Loucy (cell line): ENCODE measurements at regions not wholly inside any gene's neighbourhood (a gene's known extent, or its start where the extent isn't known, plus 50 kb on each side); places are given as distances from the start of the nearest gene placed in this dataset.

Source experiments
- H2AFZ ChIP-seq: fragments of 200-600 bp; sonication (generic); 2 replicates; pipeline ENCODE4 v1.6.0; 2016; ENCODE audit warnings: antibody characterized with exemption, mild to moderate bottlenecking, low read length, moderate library complexity
- H3F3A ChIP-seq: fragments of 200-600 bp; 2 replicates; pipeline ENCODE4 v1.6.0; 2016; ENCODE audit warnings: antibody characterized with exemption, low read depth, mild to moderate bottlenecking
- H3K27me3 ChIP-seq: fragments of 200-600 bp; sonication (generic); 2 replicates; pipeline ENCODE4 v1.6.1; 2014; ENCODE audit warnings: low read length, mild to moderate bottlenecking; ENCODE audit not compliant: insufficient read depth, poor library complexity, severe bottlenecking
- H3K36me3 ChIP-seq: fragments of 200-600 bp; sonication (generic); 2 replicates; pipeline ENCODE4 v1.6.1; 2016; ENCODE audit warnings: low read length; ENCODE audit not compliant: insufficient read depth
- H3K4me1 ChIP-seq: fragments of 200-600 bp; sonication (generic); 2 replicates; pipeline ENCODE4 v1.5.1; 2014; ENCODE audit warnings: low read length, mild to moderate bottlenecking; ENCODE audit not compliant: insufficient read depth, poor library complexity, severe bottlenecking
- H3K4me2 ChIP-seq: fragments of 200-600 bp; sonication (generic); 2 replicates; pipeline ENCODE4 v1.6.0; 2014; ENCODE audit warnings: antibody characterized with exemption, low read length, low read depth, mild to moderate bottlenecking; ENCODE audit not compliant: poor library complexity, severe bottlenecking
- H3K4me3 ChIP-seq: fragments of 200-600 bp; sonication (generic); 2 replicates; pipeline ENCODE4 v1.5.1; 2014; ENCODE audit warnings: low read length, mild to moderate bottlenecking, mixed read lengths; ENCODE audit not compliant: poor library complexity, severe bottlenecking
- H3K79me2 ChIP-seq: fragments of 200-600 bp; sonication (generic); 2 replicates; pipeline ENCODE4 v1.6.1; 2014; ENCODE audit warnings: low read length; ENCODE audit not compliant: insufficient read depth
- H3K9ac ChIP-seq: fragments of 200-600 bp; sonication (generic); 2 replicates; pipeline ENCODE4 v1.6.0; 2014; ENCODE audit warnings: mild to moderate bottlenecking, low read depth, low read length, moderate library complexity; ENCODE audit not compliant: poor library complexity, severe bottlenecking
- H3K9me2 ChIP-seq: fragments of 200-600 bp; sonication (generic); replicated peaks from 2 replicates; pipeline ENCODE4 v1.6.1; 2016; ENCODE audit warnings: low read depth, low read length, mixed read lengths
- H3K9me3 ChIP-seq: fragments of 200-600 bp; sonication (generic); 2 replicates; pipeline ENCODE4 v1.6.1; 2014; ENCODE audit warnings: mild to moderate bottlenecking, antibody characterized with exemption, low read length, low read depth; ENCODE audit not compliant: insufficient read depth
- H4K20me1 ChIP-seq: fragments of 200-600 bp; sonication (generic); 2 replicates; pipeline ENCODE4 v1.6.0; 2014; ENCODE audit warnings: antibody characterized with exemption, low read length, mild to moderate bottlenecking; ENCODE audit not compliant: insufficient read depth, poor library complexity, severe bottlenecking
- EZH2phosphoT487 ChIP-seq: fragments of 200-600 bp; IDR thresholded peaks from 2 replicates; pipeline ENCODE4 v1.6.1; 2018; ENCODE audit warnings: antibody characterized with exemption, mild to moderate bottlenecking, moderate library complexity, borderline replicate concordance
- TF ChIP-seq, protein P1 (sequence below): fragments of 200-600 bp; sonication (generic); conservative IDR thresholded peaks from 2 replicates; pipeline ENCODE4 v1.5.1; 2014; ENCODE audit warnings: mild to moderate bottlenecking, antibody characterized with exemption, low read length

DNA sequence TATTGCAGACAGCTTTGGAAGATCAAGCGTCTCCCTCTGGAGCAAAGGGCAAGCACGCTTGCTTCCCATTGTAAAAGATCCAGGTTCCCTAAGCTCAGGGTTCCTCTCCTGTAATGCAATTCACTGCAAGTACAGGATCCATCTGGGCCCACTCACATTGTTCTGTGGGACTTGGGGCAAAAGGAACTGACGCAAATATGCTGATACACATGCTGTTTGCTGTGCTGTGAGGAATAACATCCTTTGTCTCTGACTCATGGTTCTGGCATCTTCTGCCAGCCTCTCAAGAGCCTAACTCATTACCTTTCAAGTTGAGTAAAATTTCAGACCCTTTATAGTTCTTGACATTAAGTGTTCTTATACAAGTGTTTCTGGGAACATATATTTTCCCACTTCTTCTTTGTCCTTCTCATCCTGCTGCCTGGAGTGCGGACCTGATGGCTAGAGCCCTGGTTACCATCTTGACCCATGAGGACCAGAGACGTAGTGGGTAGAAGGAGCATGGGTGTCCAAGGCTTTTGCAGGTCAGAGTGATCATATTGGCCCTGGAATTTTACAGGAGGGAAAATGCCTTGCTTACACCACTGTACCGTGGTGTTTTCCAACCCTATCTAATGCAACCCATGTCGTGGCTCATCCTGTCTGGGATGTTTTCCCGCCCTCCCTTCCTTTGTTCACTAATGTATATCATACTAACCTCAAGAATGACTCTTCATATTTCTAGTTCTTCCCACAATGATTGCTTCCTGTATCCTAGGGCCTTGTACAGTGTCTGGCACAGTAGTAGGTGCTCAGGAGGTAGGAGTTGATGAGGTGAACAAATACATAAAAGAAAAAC is 145.7 kb upstream of the GLI2 start:
- no peaks in the 10 kb centered on the region for H3F3A ChIP-seq
- no peak overlapping the region for H3K4me3 ChIP-seq
- H3K9me3 ChIP-seq = no peaks in the 10 kb centered on the region
- TF ChIP-seq EZH2phosphoT487 = no peak
- TF ChIP-seq, protein P1, sequence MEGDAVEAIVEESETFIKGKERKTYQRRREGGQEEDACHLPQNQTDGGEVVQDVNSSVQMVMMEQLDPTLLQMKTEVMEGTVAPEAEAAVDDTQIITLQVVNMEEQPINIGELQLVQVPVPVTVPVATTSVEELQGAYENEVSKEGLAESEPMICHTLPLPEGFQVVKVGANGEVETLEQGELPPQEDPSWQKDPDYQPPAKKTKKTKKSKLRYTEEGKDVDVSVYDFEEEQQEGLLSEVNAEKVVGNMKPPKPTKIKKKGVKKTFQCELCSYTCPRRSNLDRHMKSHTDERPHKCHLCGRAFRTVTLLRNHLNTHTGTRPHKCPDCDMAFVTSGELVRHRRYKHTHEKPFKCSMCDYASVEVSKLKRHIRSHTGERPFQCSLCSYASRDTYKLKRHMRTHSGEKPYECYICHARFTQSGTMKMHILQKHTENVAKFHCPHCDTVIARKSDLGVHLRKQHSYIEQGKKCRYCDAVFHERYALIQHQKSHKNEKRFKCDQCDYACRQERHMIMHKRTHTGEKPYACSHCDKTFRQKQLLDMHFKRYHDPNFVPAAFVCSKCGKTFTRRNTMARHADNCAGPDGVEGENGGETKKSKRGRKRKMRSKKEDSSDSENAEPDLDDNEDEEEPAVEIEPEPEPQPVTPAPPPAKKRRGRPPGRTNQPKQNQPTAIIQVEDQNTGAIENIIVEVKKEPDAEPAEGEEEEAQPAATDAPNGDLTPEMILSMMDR = no peak
- H3K9ac ChIP-seq = no peak overlapping the region
- no peaks in the 10 kb centered on the region for H4K20me1 ChIP-seq
- H3K4me1 ChIP-seq = no peaks in the 10 kb centered on the region
- H3K27me3 ChIP-seq = no peaks in the 10 kb centered on the region
- H2AFZ ChIP-seq = no peak overlapping the region
- H3K4me2 ChIP-seq = no peak overlapping the region
- no peaks in the 10 kb centered on the region for H3K9me2 ChIP-seq
- H3K79me2 ChIP-seq = no peaks in the 10 kb centered on the region
- H3K36me3 ChIP-seq = no peaks in the 10 kb centered on the region

DNA sequence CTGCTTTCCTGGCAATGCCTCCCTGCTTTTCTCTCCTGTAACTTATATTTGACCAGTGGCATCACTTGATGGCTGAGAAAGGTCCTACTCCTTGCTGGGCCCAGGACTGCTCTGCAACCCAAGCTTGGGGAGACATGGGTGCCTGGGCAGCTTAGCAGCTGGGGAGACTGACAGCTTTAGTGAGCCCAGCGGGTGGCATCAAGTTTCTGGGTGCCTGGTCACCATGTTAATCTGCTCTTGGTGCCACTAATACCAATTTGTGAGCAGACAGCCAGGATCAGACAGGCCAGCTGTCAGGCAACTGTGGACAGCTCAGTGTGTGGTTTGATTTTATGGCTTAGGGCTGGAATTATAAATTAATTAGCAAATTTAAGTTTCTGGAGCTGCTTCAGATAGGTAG is 144.8 kb upstream of the GLI2 start:
- no peaks in the 10 kb centered on the region for H3F3A ChIP-seq
- H3K36me3 ChIP-seq = no peaks in the 10 kb centered on the region
- no peaks in the 10 kb centered on the region for H3K79me2 ChIP-seq
- no peaks in the 10 kb centered on the region for H3K27me3 ChIP-seq
- TF ChIP-seq, protein P1 = no peak
- TF ChIP-seq EZH2phosphoT487 = no peak
- no peaks in the 10 kb centered on the region for H3K9me2 ChIP-seq
- H4K20me1 ChIP-seq = no peaks in the 10 kb centered on the region
- H2AFZ ChIP-seq = no peak overlapping the region
- no peaks in the 10 kb centered on the region for H3K9me3 ChIP-seq
- no peaks in the 10 kb centered on the region for H3K4me1 ChIP-seq
- H3K4me3 ChIP-seq = no peak overlapping the region
- no peak overlapping the region for H3K9ac ChIP-seq
- H3K4me2 ChIP-seq = no peak overlapping the region

DNA sequence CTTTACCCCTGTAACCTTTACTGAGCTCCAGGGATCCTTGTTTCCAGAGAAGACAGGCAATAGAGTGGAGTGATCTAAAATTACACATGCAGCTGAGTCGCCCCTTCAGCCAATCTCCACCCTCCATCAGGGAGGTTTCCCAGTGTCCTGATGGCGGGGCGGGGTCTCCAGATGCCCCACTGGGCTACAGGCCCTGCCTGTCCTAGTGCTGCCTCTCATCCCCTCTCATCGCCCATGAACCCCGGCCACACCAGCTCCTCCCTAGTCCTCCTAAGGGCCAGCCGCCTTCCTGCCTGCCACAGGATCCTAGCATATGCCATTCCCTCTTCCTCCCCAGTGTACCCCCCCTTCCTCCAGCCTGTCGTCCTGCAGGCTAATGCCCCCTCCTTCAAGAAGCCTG is 144.1 kb upstream of the GLI2 start:
- no peaks in the 10 kb centered on the region for H3K4me1 ChIP-seq
- no peak overlapping the region for H2AFZ ChIP-seq
- H3K27me3 ChIP-seq = no peaks in the 10 kb centered on the region
- no peak overlapping the region for H3K4me3 ChIP-seq
- H3K9me3 ChIP-seq = no peaks in the 10 kb centered on the region
- H3K9me2 ChIP-seq = no peaks in the 10 kb centered on the region
- no peak overlapping the region for H3K4me2 ChIP-seq
- no peaks in the 10 kb centered on the region for H3F3A ChIP-seq
- H3K9ac ChIP-seq = no peak overlapping the region
- TF ChIP-seq EZH2phosphoT487 = no peak
- TF ChIP-seq, protein P1 = no peak
- H4K20me1 ChIP-seq = no peaks in the 10 kb centered on the region
- H3K79me2 ChIP-seq = no peaks in the 10 kb centered on the region
- no peaks in the 10 kb centered on the region for H3K36me3 ChIP-seq
